HG03520 (cell line): ENCODE measurements at regions not wholly inside any gene's neighbourhood (a gene's known extent, or its start where the extent isn't known, plus 50 kb on each side); places are given as distances from the start of the nearest gene placed in this dataset.

Source experiments
- ATAC-seq: cut with Tn5 transposase; IDR thresholded peaks from one replicate; pipeline ENCODE4 v1.9.1; 2021; ENCODE audit warnings: mild to moderate bottlenecking, moderate library complexity; ENCODE audit not compliant: unreplicated experiment

DNA sequence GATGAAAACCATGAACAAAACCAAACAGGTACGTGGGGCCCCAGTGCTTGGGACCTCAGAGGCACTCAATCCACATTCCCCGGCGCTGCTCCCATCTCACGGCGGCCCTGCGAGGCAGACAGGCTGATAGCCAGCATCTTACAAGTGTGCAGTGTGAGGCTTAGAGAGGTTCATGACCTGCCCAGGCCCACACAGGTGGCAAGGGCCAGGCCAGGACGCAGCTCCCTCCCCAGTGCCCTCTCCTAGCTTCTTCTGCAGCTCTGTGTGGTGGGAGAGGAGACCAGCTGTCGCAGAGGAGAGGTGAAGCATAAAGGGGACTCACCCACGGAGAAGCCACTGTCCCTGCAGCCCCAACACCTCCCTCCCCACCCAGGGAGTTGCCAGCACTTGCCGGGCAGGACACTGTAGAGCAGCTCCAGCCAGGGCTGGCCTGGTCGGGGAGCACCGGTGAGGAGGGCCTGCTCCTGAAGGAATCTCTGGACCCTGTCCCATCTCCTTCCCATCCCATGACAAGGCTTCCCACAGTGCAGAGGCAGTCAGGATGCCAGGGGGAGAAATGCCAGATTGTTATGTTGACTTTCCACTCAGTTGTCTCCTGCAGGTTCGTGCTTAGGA, 92.4 kb upstream of the TMEM45B start:
- no peak for ATAC-seq

DNA sequence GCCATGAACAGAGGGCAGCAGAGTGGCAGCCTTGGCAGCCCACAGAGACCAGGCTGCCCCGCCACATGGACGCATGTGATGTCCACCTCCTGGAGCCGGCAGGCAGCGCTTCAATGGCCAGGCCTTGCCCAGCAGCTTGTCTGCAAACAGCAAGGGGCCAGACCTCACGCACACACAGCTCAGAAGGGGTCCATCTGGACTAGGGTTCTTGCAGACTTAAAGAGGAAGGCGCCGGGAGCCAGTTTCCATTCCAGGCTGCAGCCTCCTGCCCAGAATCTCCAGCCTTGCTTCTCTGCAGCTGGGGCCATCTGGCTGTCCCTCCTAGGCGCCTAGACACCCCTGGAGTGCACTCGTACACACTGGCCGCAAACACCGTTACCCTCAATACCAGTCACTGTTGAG, 91.9 kb upstream of the TMEM45B start:
- ATAC-seq = no peak

- ATAC-seq = no peak
Observed at GRCh38 chr11:129724866-129725265, 90.8 kb upstream of the TMEM45B start.

GRCh38 chr11:129726179-129726578, 89.5 kb upstream of the TMEM45B start:
- no peak for ATAC-seq

DNA sequence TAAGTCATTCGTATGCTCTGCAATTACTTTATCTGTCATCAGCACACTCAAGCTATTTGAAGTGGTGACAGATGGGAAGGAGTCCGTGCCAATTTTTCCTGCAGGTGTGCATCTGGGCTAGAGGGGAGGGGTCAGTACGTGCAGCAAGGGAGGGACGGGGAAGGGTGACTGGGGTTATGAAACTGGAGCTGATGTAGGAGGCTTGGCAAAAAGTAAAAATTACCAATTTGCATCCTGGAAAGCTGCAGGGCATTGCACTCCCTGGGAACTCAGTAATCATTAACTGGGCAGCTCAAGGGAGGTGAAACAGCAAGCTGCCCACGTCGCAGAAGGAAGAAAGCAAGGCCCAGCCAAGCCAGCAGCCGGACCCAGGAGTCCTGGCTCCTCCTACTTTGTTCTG, 87.1 kb upstream of the TMEM45B start:
- no peak for ATAC-seq

DNA sequence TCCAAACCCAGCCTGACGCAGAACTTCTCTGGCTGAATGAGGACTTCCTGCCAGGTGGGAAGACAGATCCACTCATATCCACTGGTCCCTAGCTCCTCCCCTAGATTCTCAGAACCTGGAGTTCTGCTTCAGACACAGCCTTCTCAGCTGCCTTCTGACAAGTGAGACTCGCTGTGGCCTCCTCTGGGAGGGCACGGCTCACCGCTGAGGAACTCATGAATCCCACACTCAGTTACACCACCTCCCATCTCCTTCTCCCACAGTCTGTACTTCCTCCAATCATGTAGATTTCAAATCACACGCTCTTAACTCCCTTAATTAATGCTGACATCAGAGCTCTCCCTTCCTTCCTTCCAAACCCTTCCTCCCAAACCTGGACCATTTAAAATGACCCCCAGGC, 86.4 kb upstream of the TMEM45B start:
- no peak for ATAC-seq

DNA sequence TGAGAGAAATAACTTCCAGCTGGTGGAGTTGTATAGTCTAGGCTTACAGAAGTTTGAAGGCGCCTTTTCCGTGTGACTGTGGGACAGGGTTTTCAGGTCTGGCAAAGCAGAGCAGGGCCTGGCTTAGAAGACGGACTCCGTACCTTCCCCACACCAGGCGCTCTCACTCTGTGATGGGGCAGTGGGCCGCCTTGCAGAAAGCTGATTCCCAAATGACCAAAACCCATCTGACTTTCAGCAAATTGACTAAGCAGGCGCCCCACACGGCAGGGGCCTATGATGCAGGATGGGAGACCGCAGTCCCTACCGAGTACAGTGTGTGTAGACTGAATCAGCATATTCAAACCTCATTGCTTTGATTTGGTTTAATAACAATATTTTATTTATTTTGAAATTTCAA, 85.8 kb upstream of the TMEM45B start:
- no peak for ATAC-seq

- no peak for ATAC-seq
Observed at GRCh38 chr11:129731316-129731715, 84.3 kb upstream of the TMEM45B start.

DNA sequence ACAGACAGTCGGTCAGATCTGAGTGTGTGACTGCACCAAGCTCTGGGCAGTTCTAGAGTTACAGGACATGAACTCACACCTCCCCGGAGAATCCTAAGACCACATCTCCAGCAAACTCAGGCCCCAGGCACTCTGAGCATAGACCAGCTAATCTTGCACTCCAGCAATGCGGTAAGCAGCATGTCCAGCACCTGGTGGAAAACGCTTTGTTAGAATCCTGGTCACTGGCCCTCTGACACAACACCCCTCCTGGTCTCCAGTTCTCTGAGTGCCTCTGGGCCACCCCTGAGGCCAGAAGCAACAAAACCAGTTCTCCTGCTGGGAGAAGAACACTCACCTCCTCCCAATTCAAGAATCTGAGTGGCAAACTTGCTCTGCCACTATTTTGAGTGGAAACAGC, 82.7 kb upstream of the TMEM45B start:
- ATAC-seq = no peak

DNA sequence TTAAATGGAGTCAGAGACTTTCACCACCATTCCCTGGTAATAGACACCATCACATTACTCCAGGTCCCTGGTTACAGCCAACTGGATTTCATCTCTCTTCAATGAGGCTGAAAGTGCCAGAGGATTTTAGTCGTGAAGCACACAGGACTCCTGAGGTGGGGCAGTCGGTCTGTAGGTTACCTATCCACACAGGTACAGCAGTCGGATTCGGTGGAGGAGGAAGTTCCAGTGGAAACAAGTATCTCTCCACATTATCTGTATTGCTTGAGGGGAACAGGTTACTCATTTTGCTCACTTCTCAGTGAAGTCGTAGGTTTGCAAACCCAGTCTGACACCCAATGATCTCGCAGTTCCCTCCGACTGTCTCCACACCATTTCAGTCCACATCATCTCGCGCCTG, 82.3 kb upstream of the TMEM45B start:
- no peak for ATAC-seq

- ATAC-seq = no peak
Observed at GRCh38 chr11:129733981-129734380, 81.7 kb upstream of the TMEM45B start.

- no peak for ATAC-seq
Observed at GRCh38 chr11:129734654-129735053, 81.0 kb upstream of the TMEM45B start.

GRCh38 chr11:129737831-129738230, 77.8 kb upstream of the TMEM45B start:
- no peak for ATAC-seq

DNA sequence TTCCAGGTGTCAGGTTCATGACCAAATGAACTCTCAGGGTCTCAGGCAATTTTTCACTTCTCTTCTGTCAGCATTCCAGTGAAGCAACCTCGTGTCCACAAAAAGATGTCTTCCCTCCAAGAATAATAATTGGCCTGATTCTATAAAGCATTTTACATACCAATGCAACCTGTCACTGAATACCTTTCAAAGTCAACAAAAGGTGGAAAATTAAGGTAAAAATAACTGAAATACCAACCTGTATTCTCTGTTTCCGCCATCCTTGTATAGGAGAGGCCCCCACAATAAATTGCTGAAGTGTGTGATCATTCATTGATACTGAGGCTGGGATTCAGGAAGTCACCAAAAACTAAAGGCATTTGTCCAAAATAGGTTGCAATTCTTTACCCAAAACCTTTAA, 77.4 kb upstream of the TMEM45B start:
- ATAC-seq = no peak

DNA sequence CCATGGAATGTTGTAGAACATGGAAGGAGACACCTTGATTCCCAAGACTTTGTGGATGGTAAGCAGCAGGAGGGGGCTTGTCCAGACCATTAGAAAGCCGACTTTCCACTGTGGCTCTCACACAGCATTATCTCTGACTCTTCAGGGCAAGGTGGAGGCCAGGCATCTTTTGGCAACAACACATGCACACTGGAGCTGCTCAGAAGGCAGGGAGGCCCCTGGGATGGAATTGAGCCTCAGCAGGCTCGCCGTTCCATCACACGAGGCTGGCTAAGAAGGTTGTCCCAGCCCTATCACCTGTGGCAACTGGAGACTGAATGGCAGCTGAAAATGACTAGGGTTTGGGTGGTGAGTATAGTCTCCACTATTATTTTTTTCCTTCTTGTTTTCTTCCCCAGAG, 76.3 kb upstream of the TMEM45B start:
- ATAC-seq = no peak

- ATAC-seq = no peak
Observed at GRCh38 chr11:129740125-129740719, 75.4 kb upstream of the TMEM45B start.

DNA sequence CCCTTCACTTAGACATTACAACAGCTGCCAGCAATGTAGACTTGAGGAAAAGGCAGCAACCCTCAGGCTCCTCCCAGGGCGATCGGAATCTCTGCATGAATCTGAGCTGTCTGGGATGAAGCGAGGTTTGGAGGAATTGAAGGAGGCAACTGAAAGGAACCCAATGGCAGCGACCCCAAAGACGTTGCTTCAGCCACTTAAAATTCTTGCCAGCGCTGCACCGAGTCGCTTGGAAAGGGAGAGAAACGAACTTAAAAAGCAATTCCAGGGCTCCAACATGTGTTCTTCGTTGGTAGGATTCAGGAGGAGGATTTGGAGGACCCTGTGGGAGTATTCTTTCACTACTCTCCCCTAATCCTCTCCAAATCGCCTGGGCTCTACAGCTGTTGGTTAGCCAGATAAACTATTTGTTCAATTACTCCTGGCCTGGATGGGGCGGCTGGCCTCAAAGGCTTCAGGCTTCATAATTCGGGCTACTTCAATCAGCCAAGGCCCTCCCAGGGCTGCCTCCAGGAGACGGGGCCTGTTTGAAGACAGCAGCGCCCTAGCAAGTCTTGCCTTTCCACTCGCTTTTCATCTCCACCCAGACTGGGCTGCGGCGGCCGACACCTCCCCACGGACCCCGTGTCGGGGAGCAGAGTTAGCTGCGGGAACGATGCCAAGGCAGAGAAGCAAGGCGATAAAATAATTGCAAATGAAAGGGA, 72.4 kb upstream of the TMEM45B start:
- no peak for ATAC-seq

DNA sequence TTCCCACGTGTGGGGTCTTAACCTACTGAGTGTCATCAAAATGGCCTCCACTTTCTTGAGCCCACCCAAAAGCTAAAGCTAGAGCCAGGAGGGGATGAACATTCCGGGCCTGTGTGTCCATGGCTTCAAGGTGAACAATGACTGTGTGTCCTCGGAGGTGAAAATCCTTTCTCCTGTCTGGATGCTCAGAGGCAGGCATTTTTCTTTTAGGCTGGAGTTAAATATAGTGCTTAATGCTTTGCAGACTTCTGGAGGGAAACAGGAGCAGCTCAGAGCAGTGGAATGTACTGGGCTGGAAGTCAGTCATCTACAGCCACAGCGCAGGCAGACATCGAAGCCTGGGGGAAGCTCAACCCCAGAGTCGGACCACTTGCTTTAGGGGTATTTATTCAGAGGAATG, 68.6 kb upstream of the TMEM45B start:
- ATAC-seq = no peak

- no peak for ATAC-seq
Observed at GRCh38 chr11:129749141-129749540, 66.5 kb upstream of the TMEM45B start.

GRCh38 chr11:129750343-129751292, 65.0 kb upstream of the TMEM45B start:
- peak; percentile 88 for ATAC-seq

DNA sequence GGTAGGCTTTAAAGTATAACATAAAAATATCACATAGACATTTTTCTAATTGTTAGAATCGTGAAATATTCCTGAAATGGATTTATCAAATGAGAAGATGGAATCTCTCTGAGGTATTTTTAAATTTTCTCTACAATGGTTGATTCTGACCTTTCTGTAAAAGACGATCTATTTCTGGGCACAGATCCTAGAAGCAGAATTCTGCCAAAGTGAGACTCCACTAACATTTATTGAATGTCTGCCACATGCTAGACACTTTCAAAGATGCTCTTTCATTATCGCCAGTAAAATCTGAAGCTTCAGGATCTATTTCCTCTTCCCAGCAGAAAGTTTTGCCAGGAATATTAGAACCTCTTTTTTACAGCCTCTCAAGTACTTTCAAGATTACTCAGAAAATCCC, 64.1 kb upstream of the TMEM45B start:
- ATAC-seq = no peak
